HL-60 (cell line): ENCODE measurements at regions not wholly inside any gene's neighbourhood (a gene's known extent, or its start where the extent isn't known, plus 50 kb on each side); places are given as distances from the start of the nearest gene placed in this dataset.

ENCODE experiments used
- DNase-seq, 2 experiments: peaks; one replicate each; pipeline ENCODE4 v3.0.0-alpha.2; 2010 to 2020; ENCODE audit warnings: low read depth in 1 of 2, low spot score in 1 of 2
- H3K27ac ChIP-seq: fragments of 250-450 bp; sonication (Bioruptor Pico); replicated peaks from 2 replicates; pipeline ENCODE4 v1.5.1; 2020; ENCODE audit warnings: mild to moderate bottlenecking, moderate library complexity
- H3K27me3 ChIP-seq: fragments of 250-450 bp; sonication (Bioruptor Pico); 2 replicates; pipeline ENCODE4 v1.5.1; 2021; ENCODE audit warnings: mild to moderate bottlenecking, moderate library complexity; ENCODE audit not compliant: insufficient read depth, poor library complexity, severe bottlenecking
- H3K4me3 ChIP-seq: replicated peaks from 2 replicates; pipeline ENCODE4 v1.5.1; 2011; ENCODE audit warnings: mild to moderate bottlenecking, control low read depth, low read length; ENCODE audit not compliant: insufficient read depth
- GABPA ChIP-seq: IDR thresholded peaks from 2 replicates; pipeline ENCODE4 v1.6.1; 2012; ENCODE audit warnings: low read depth
- POLR2AphosphoS5 ChIP-seq: IDR thresholded peaks from 2 replicates; pipeline ENCODE4 v1.6.1; 2012; ENCODE audit warnings: low read depth
- SPI1 ChIP-seq: IDR thresholded peaks from 2 replicates; pipeline ENCODE4 v1.6.1; 2012; ENCODE audit warnings: low read depth, mild to moderate bottlenecking, borderline replicate concordance
- TF ChIP-seq, protein P1 (sequence below): IDR thresholded peaks from one replicate; pipeline ENCODE4 v1.5.1; 2011; ENCODE audit warnings: low read length, control low read depth, inconsistent platforms; ENCODE audit not compliant: insufficient read depth
- TF ChIP-seq, protein P2 (sequence below): IDR thresholded peaks from 2 replicates; pipeline ENCODE4 v1.6.1; 2012; ENCODE audit warnings: low read depth; ENCODE audit not compliant: insufficient replicate concordance

DNA sequence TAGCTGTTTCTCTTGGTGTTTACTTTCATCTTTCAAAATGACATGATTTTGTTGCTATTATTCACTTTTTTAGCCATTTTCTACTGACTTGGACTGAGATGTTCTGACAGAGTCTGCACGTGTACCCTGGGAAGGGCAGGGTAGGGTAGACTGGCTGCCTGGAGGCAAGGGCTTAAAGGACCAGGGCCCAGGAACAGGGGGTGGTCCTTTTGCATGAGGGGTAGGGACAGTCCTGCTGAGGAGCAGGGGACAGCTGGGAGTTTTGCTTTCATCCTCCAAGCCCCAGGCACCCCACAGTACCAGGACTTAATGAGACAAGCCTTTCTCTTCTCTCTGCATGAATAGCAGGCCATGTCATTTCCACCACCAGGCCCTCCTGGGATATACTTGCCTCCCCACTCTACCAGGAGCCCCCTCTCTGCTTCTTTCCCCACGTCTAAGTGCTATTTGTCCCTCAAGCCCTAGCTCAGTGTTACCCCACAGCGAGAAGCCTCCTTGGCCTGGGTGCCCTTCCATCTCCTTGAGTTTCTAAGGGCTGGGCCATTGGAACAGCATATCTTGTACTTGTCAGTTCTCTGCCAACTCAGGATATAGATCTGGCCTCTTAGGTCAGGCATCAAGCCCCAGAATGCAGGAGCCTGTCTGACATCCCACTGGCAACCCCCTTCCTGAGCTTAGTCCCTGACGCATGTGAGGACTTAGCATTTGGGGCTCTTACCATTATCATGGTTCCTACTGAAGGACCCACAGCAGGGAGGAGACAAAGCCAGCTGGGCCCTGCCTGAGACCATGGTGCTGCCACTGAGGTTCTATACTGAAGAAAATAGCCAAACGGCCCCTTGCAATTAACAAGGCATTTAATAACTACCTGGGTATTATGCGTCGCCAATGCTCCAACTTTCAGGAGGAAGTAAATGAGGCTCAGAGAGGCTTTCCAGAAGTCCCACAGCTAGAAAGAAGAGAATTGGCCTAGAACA is 78.4 kb upstream of the UNC5B start:
- no peak for DNase-seq
- no peak for TF ChIP-seq POLR2AphosphoS5
- TF ChIP-seq, protein P1, sequence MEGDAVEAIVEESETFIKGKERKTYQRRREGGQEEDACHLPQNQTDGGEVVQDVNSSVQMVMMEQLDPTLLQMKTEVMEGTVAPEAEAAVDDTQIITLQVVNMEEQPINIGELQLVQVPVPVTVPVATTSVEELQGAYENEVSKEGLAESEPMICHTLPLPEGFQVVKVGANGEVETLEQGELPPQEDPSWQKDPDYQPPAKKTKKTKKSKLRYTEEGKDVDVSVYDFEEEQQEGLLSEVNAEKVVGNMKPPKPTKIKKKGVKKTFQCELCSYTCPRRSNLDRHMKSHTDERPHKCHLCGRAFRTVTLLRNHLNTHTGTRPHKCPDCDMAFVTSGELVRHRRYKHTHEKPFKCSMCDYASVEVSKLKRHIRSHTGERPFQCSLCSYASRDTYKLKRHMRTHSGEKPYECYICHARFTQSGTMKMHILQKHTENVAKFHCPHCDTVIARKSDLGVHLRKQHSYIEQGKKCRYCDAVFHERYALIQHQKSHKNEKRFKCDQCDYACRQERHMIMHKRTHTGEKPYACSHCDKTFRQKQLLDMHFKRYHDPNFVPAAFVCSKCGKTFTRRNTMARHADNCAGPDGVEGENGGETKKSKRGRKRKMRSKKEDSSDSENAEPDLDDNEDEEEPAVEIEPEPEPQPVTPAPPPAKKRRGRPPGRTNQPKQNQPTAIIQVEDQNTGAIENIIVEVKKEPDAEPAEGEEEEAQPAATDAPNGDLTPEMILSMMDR: no peak
- TF ChIP-seq, protein P2, sequence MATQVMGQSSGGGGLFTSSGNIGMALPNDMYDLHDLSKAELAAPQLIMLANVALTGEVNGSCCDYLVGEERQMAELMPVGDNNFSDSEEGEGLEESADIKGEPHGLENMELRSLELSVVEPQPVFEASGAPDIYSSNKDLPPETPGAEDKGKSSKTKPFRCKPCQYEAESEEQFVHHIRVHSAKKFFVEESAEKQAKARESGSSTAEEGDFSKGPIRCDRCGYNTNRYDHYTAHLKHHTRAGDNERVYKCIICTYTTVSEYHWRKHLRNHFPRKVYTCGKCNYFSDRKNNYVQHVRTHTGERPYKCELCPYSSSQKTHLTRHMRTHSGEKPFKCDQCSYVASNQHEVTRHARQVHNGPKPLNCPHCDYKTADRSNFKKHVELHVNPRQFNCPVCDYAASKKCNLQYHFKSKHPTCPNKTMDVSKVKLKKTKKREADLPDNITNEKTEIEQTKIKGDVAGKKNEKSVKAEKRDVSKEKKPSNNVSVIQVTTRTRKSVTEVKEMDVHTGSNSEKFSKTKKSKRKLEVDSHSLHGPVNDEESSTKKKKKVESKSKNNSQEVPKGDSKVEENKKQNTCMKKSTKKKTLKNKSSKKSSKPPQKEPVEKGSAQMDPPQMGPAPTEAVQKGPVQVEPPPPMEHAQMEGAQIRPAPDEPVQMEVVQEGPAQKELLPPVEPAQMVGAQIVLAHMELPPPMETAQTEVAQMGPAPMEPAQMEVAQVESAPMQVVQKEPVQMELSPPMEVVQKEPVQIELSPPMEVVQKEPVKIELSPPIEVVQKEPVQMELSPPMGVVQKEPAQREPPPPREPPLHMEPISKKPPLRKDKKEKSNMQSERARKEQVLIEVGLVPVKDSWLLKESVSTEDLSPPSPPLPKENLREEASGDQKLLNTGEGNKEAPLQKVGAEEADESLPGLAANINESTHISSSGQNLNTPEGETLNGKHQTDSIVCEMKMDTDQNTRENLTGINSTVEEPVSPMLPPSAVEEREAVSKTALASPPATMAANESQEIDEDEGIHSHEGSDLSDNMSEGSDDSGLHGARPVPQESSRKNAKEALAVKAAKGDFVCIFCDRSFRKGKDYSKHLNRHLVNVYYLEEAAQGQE: no peak
- no peak for TF ChIP-seq GABPA
- no peak for TF ChIP-seq SPI1

DNA sequence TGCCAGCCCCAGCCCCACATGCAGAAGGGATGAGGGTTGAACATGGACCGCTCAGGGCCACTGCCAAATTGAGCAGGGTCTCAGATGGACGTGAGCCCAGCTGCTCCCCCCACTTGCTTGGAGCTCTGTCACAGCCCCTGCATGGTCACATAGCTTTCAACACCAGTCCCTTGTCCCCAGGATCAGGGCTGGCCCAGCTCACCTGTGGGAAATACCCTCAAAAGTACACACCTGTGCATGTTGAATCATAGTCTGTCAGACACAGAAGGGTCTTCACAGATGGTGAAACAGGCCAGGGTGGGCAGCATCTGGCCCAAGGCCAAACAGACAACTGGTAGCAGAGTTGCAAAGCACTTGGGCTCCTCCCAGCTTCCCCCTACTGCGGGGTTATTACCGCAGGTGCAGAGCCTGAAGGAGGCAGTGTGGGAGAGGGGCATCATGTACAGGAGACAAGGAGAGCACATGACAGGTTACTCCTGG is 77.6 kb upstream of the UNC5B start:
- no peaks in the 10 kb centered on the region for H3K27me3 ChIP-seq
- no peak for DNase-seq

More for the DNA sequence above, 78.4 kb upstream of the UNC5B start:
- no peak overlapping the region for H3K27ac ChIP-seq
- H3K4me3 ChIP-seq: no peak overlapping the region
- H3K27me3 ChIP-seq: no peaks in the 10 kb centered on the region

DNA sequence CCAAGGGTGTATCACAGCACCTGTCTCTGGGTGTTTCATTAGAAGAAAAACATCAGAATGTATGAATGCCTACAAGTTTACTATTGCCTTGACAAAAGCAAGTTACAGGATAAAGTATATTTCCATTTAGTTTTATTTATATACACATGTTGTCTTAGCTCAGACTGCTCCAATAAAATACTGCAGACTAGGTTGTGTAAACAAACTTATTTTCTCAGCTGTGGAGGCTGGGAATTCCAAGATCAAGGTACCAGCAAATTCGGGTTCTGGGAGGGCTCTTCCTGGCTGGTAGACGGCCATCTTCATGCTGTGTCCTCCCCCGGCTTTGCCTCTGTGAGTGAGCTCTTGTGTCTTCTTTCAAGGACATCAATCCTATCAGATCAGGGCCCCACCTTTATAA is 77.1 kb upstream of the UNC5B start:
- no peak for TF ChIP-seq SPI1
- TF ChIP-seq, protein P2: no peak
- no peak for TF ChIP-seq GABPA
- TF ChIP-seq, protein P1: no peak
- TF ChIP-seq POLR2AphosphoS5: no peak
- Histone ChIP-seq H3K4me3 (no peak overlapping the region), H3K27me3 (no peaks in the 10 kb centered on the region), H3K27ac (no peak overlapping the region)
- DNase-seq: no peak

More for the DNA sequence above, 77.6 kb upstream of the UNC5B start:
- Histone ChIP-seq H3K27ac (no peak overlapping the region), H3K4me3 (no peak overlapping the region)
- TF ChIP-seq, protein P2: no peak
- no peak for TF ChIP-seq SPI1
